Brain pericyte (primary cell): ENCODE measurements at regions not wholly inside any gene's neighbourhood (a gene's known extent, or its start where the extent isn't known, plus 50 kb on each side); places are given as distances from the start of the nearest gene placed in this dataset.

ENCODE experiments used
- DNase-seq: peaks from one replicate; pipeline ENCODE4 v3.0.0-alpha.2; 2012; ENCODE audit warnings: low read depth, low spot score

GRCh38 chr2:83567551-83567950, 891.5 kb downstream of the SUCLG1 start:
- no peak for DNase-seq

GRCh38 chr2:83565626-83566025, 893.5 kb downstream of the SUCLG1 start:
- no peak for DNase-seq

- no peak for DNase-seq
Observed at GRCh38 chr2:83565181-83565580, 893.9 kb downstream of the SUCLG1 start.

DNA sequence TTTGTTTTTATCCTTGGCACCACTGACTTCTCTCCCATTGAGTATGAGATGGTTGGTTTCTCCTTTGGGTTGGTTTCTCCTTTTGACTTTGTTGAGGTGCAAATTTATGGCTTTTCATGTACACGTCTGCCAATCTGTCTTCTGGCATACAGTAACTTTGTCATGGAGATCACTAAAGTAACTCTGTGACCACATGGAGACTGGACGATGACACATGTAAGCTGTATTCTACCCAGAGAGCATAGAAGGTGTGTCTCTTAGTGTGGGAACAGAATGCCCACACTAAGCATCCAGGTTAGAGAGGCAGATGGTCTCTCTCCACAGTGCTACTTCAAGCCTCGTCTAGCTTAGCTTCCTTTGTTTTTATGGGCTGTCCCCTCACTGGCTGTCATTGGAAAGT, 897.5 kb downstream of the SUCLG1 start:
- DNase-seq = no peak

DNA sequence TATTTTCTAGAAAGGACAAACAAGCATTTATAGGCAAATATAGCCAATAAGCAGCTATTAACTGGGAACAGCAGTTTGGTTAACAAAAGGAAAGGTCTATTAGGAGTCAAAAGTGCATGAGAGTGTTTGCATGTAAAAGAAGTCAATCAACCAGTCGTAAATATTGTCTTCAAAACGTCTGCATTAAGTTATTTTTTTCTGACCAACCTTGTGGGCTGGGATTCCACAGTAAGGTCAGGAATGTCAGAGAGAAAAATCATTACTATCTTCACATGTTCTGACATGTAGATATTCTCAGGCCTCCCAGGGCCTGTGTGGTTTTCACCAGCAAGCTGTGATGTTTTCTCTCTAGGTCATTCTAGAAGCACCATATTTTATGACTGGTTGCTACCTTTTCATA, 922.5 kb downstream of the SUCLG1 start:
- DNase-seq = no peak

GRCh38 chr2:83534416-83534815, 924.7 kb downstream of the SUCLG1 start:
- DNase-seq = no peak

DNA sequence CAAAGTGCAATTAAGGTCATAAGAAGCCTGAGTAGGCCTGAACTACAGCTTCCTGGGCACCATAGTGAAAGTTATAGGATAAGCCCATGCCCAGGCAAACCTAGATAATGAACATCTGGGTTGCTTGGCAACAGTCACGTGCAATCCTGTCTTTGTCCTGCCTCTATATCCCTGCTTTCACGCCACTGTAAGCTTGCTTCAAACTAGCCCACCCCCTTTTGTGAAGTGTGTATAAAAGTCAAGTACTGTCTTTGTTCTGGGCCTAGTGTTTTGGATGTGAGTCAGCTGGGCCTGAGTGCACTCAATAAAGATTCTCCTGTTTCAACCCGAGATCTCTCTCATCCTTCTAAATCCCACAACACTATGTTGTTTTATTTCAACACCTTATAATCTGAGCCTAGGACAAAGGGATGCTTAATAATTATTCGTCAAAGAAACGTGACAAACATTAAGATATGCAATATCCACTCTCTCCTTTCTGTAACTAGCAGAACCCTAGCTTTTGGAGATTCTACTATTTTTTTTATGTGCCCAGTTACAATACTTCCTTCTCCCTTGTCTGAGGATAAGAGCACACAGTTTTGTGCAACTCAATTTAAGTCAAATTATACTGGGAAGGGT, 927.8 kb downstream of the SUCLG1 start:
- DNase-seq = no peak

GRCh38 chr2:83528767-83529166, 930.3 kb downstream of the SUCLG1 start:
- no peak for DNase-seq

GRCh38 chr2:83522891-83523493, 936.1 kb downstream of the SUCLG1 start:
- no peak for DNase-seq

- no peak for DNase-seq
Observed at GRCh38 chr2:83517727-83518368, 941.2 kb downstream of the SUCLG1 start.

- no peak for DNase-seq
Observed at GRCh38 chr2:83516503-83516902, 942.6 kb downstream of the SUCLG1 start.

- DNase-seq = no peak
Observed at GRCh38 chr2:83487451-83487850, 971.6 kb downstream of the SUCLG1 start.

GRCh38 chr2:83481436-83481835, 977.6 kb downstream of the SUCLG1 start:
- DNase-seq = no peak

DNA sequence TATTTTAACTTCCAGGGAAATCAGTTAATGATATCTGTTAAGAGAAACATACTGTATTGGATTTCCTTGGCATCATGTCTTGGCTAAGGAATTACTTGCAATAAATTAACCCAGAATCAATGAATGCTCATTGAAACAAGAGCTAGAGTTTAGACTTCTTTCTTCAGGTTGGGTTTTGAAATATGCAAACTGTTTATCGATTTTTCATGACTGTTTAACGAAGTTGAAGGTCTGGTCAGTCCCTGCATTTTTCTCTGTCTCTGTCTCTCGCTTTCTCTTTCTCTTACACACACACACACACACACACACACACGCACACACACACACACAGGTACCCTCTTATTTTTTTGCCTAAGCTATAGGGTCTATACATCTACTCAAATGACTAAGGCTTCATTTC, 981.0 kb downstream of the SUCLG1 start:
- DNase-seq = no peak

DNA sequence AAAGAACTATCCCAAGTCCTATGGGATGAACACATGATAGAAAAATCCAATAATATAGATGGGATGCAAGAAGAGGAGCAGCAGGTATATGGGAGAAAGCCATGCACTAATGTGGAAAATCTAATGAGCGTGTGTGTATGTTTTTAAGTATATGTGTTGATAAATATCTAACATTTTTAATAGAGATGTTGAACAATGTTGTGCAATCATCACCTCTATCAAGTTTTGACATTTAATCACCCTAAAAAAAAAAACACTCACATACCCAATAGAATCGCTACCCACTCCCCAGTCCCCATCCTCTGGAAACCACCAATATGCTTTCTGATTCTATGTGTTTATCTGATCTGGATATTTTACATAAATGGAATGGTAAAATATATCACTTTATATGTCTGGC, 983.7 kb downstream of the SUCLG1 start:
- no peak for DNase-seq

GRCh38 chr2:83471655-83472054, 987.4 kb downstream of the SUCLG1 start:
- DNase-seq = no peak

DNA sequence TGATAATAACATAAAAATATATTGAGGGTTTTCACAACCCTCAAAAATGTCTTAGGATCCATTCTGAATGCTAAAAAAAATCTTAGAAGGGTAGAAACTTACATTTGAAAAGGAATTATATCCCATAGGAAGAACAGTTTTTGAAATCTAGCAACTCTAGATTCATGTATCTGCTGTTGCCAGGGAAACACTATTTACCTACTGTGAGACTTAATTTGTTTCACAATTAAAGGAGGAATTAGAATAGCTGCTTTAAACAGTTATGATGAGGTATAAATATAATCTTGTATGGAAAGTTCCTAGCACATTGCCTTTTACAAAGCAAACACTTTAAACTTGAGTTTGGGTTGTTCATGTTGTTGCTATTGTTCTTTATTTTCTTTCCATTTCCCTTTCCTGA, 988.2 kb downstream of the SUCLG1 start:
- no peak for DNase-seq

DNA sequence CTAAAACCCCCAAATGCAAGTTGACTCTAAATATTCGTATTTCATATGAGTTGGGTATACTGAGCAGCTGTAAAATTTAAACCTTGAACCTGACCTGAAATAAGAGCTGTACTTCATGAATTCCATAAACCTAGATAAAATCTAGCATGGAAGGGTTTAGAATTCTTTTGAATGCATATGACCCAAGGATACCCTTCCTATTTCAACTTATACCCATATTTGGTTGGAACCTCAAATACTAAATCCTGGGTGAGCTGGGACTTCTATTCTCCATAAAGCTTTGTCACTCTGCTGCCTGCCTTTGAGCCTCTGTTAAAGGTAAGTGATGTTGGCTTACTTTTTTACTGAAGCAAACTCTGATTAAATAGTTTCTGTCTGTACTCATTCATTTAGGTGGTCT, 994.6 kb downstream of the SUCLG1 start:
- no peak for DNase-seq

- no peak for DNase-seq
Observed at GRCh38 chr2:83462881-83463280, 996.2 kb downstream of the SUCLG1 start.

GRCh38 chr2:83461135-83461534, 997.9 kb downstream of the SUCLG1 start:
- DNase-seq = no peak

DNA sequence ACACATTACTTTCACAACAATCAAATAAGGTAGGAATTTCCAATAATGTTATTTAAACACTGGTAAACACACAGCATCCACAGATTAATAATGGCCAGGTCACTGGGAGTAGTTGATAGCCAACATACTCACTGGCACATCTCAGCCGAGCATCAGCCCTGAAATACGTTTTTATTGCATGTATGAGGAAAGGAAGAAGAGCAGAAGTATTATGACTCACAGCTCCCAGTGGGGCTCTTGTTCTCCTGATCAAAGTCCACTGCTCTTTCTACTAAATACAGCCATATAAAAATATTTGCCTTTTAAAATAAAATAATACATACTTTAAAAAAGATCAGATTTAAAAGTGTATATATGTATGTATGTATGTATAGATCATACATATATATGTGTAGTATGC, 999.6 kb downstream of the SUCLG1 start:
- DNase-seq = no peak

GRCh38 chr2:83435989-83436388, 1023.1 kb downstream of the SUCLG1 start:
- no peak for DNase-seq

GRCh38 chr2:83420993-83421392, 1038.1 kb downstream of the SUCLG1 start:
- no peak for DNase-seq
